Stimulated activated CD4-positive, alpha-beta T cell treated with anti-CD3 and anti-CD28 coated beads, Interleukin-15, amount 100 ng/mL, for 1 hour (primary cell): ENCODE measurements at regions not wholly inside any gene's neighbourhood (a gene's known extent, or its start where the extent isn't known, plus 50 kb on each side); places are given as distances from the start of the nearest gene placed in this dataset.

Source experiments
- DNase-seq, 2 donors: peaks; one replicate each; pipeline ENCODE4 v3.0.0-alpha.2; 2020; ENCODE audit warnings: low read depth in 1 of 2, low spot score in 1 of 2

- DNase-seq = no peak
Measured at GRCh38 chr11:95325777-95326258, 94.8 kb upstream of the SESN3 start.

- DNase-seq = no peak
Measured at GRCh38 chr11:95324826-95325225, 93.8 kb upstream of the SESN3 start.

GRCh38 chr11:95322539-95322938 lies 91.5 kb upstream of the SESN3 start:
- DNase-seq = no peak

GRCh38 chr11:95318498-95318897 lies 87.5 kb upstream of the SESN3 start:
- DNase-seq = no peak

GRCh38 chr11:95308512-95309035 lies 77.6 kb upstream of the SESN3 start:
- DNase-seq = no peak

GRCh38 chr11:95307286-95307685 lies 76.3 kb upstream of the SESN3 start:
- DNase-seq = no peak

GRCh38 chr11:95306801-95307200 lies 75.8 kb upstream of the SESN3 start:
- DNase-seq = no peak

GRCh38 chr11:95306123-95306522 lies 75.1 kb upstream of the SESN3 start:
- no peak for DNase-seq

- no peak for DNase-seq
Measured at GRCh38 chr11:95305705-95306104, 74.7 kb upstream of the SESN3 start.

- no peak for DNase-seq
Measured at GRCh38 chr11:95304777-95305176, 73.8 kb upstream of the SESN3 start.

GRCh38 chr11:95302211-95302610 lies 71.2 kb upstream of the SESN3 start:
- DNase-seq = no peak

GRCh38 chr11:95301474-95301873 lies 70.5 kb upstream of the SESN3 start:
- DNase-seq = no peak

- DNase-seq = no peak
Measured at GRCh38 chr11:95299078-95299679, 68.2 kb upstream of the SESN3 start.

- no peak for DNase-seq
Measured at GRCh38 chr11:95297680-95298452, 66.9 kb upstream of the SESN3 start.

GRCh38 chr11:95296621-95297025 lies 65.6 kb upstream of the SESN3 start:
- no peak for DNase-seq

- no peak for DNase-seq
Measured at GRCh38 chr11:95296165-95296564, 65.2 kb upstream of the SESN3 start.

- no peak for DNase-seq
Measured at GRCh38 chr11:95295382-95296149, 64.6 kb upstream of the SESN3 start.

GRCh38 chr11:95294701-95295100 lies 63.7 kb upstream of the SESN3 start:
- DNase-seq = no peak

GRCh38 chr11:95293116-95293515 lies 62.1 kb upstream of the SESN3 start:
- no peak for DNase-seq

GRCh38 chr11:95291946-95292345 lies 60.9 kb upstream of the SESN3 start:
- no peak for DNase-seq

- DNase-seq = no peak
Measured at GRCh38 chr11:95289378-95290101, 58.5 kb upstream of the SESN3 start.
